Neural cell (in vitro differentiated cells): ENCODE measurements at regions not wholly inside any gene's neighbourhood (a gene's known extent, or its start where the extent isn't known, plus 50 kb on each side); places are given as distances from the start of the nearest gene placed in this dataset.

Experiments used
- H2AFZ ChIP-seq: fragments of 200-600, 300-800 bp; sonication (generic), shearing (Covaris generic); 2 replicates; pipeline ENCODE4 v1.6.0; 2014; ENCODE audit warnings: low read depth, mild to moderate bottlenecking, antibody characterized with exemption, low read length, moderate library complexity
- H3F3A ChIP-seq: fragments of 200-600 bp; shearing (Covaris generic); 2 replicates; pipeline ENCODE4 v1.6.1; 2016; ENCODE audit warnings: mild to moderate bottlenecking, moderate library complexity, mixed read lengths, antibody characterized with exemption, low read length; ENCODE audit not compliant: insufficient read depth, poor library complexity, severe bottlenecking
- H3K27ac ChIP-seq: fragments of 200-600, 300-800 bp; sonication (generic), shearing (Covaris generic); 2 replicates; pipeline ENCODE4 v1.5.1; 2014; ENCODE audit warnings: mild to moderate bottlenecking, low read length, moderate library complexity
- H3K27me3 ChIP-seq: fragments of 300-800, 200-600 bp; sonication (generic), shearing (Covaris generic); 2 replicates; pipeline ENCODE4 v1.6.0; 2014; ENCODE audit warnings: mild to moderate bottlenecking, low read depth, low read length, moderate library complexity; ENCODE audit not compliant: insufficient read depth
- H3K36me3 ChIP-seq: fragments of 300-800, 200-600 bp; sonication (generic), shearing (Covaris generic); 2 replicates; pipeline ENCODE4 v1.5.1; 2014; ENCODE audit warnings: mild to moderate bottlenecking, antibody characterized with exemption, low read length, moderate library complexity; ENCODE audit not compliant: insufficient read depth
- H3K4me2 ChIP-seq: fragments of 300-800, 200-600 bp; sonication (generic), shearing (Covaris generic); 2 replicates; pipeline ENCODE4 v1.6.0; 2014; ENCODE audit warnings: mild to moderate bottlenecking, low read length
- H3K4me3 ChIP-seq: fragments of 300-800, 200-600 bp; sonication (generic), shearing (Covaris generic); 2 replicates; pipeline ENCODE4 v1.5.1; 2014; ENCODE audit warnings: mild to moderate bottlenecking, low read length, moderate library complexity
- H3K79me2 ChIP-seq: fragments of 200-600 bp; shearing (Covaris generic); replicated peaks from 2 replicates; pipeline ENCODE4 v1.6.0; 2014; ENCODE audit warnings: mild to moderate bottlenecking, low read length, moderate library complexity; ENCODE audit not compliant: insufficient read depth
- H3K9ac ChIP-seq: fragments of 300-800, 200-600 bp; sonication (generic), shearing (Covaris generic); 2 replicates; pipeline ENCODE4 v1.6.1; 2016; ENCODE audit warnings: mild to moderate bottlenecking, low read length, mixed read lengths
- H3K9me2 ChIP-seq: fragments of 200-600 bp; shearing (Covaris generic); 2 replicates; pipeline ENCODE4 v1.6.1; 2016; ENCODE audit warnings: mild to moderate bottlenecking, low read length, mixed read lengths; ENCODE audit not compliant: insufficient read depth
- H3K9me3 ChIP-seq: fragments of 200-600, 300-800 bp; sonication (generic), shearing (Covaris generic); 2 replicates; pipeline ENCODE4 v1.6.1; 2016; ENCODE audit warnings: mild to moderate bottlenecking, mixed run types, low read length, moderate library complexity, mixed read lengths
- H4K20me1 ChIP-seq: fragments of 200-600 bp; shearing (Covaris generic); 2 replicates; pipeline ENCODE4 v1.6.1; 2016; ENCODE audit warnings: mild to moderate bottlenecking, mixed run types; ENCODE audit not compliant: insufficient read depth
- EP300 ChIP-seq: fragments of 450-650 bp; conservative IDR thresholded peaks from 2 replicates; pipeline ENCODE4 v1.6.1; 2014; ENCODE audit warnings: antibody characterized with exemption, mild to moderate bottlenecking, moderate library complexity; ENCODE audit not compliant: poor library complexity, severe bottlenecking
- EZH2 ChIP-seq: fragments of 200-600, 300-800 bp; shearing (Covaris generic), sonication (generic); IDR thresholded peaks from 2 replicates; pipeline ENCODE4 v1.6.1; 2014; ENCODE audit warnings: antibody characterized with exemption, low read length, borderline replicate concordance, mild to moderate bottlenecking; ENCODE audit not compliant: insufficient read depth, poor library complexity, severe bottlenecking
- MXI1 ChIP-seq: fragments of 450-650 bp; conservative IDR thresholded peaks from 2 replicates; pipeline ENCODE4 v1.6.1; 2014; ENCODE audit warnings: antibody characterized with exemption, mild to moderate bottlenecking; ENCODE audit not compliant: poor library complexity, severe bottlenecking
- POLR2AphosphoS5 ChIP-seq: IDR thresholded peaks from 2 replicates; pipeline ENCODE4 v1.6.1; 2012
- RAD21 ChIP-seq: fragments of 450-650 bp; conservative IDR thresholded peaks from 2 replicates; pipeline ENCODE4 v1.6.1; 2014; ENCODE audit warnings: antibody characterized with exemption, mild to moderate bottlenecking, moderate library complexity
- SMC3 ChIP-seq: fragments of 450-650 bp; conservative IDR thresholded peaks from 2 replicates; pipeline ENCODE4 v1.6.1; 2014; ENCODE audit warnings: antibody characterized with exemption, mild to moderate bottlenecking, moderate library complexity; ENCODE audit not compliant: poor library complexity
- TAF1 ChIP-seq: IDR thresholded peaks from 2 replicates; pipeline ENCODE4 v1.6.1; 2012; ENCODE audit warnings: low read depth
- TF ChIP-seq, protein P1 (sequence below): fragments of 450-650 bp; IDR thresholded peaks from 2 replicates; pipeline ENCODE4 v1.5.1; 2014; ENCODE audit warnings: antibody characterized with exemption, mild to moderate bottlenecking, moderate library complexity; ENCODE audit not compliant: poor library complexity, severe bottlenecking
- TF ChIP-seq, protein P2 (sequence below): IDR thresholded peaks from 2 replicates; pipeline ENCODE4 v1.6.1; 2012; ENCODE audit warnings: borderline replicate concordance

DNA sequence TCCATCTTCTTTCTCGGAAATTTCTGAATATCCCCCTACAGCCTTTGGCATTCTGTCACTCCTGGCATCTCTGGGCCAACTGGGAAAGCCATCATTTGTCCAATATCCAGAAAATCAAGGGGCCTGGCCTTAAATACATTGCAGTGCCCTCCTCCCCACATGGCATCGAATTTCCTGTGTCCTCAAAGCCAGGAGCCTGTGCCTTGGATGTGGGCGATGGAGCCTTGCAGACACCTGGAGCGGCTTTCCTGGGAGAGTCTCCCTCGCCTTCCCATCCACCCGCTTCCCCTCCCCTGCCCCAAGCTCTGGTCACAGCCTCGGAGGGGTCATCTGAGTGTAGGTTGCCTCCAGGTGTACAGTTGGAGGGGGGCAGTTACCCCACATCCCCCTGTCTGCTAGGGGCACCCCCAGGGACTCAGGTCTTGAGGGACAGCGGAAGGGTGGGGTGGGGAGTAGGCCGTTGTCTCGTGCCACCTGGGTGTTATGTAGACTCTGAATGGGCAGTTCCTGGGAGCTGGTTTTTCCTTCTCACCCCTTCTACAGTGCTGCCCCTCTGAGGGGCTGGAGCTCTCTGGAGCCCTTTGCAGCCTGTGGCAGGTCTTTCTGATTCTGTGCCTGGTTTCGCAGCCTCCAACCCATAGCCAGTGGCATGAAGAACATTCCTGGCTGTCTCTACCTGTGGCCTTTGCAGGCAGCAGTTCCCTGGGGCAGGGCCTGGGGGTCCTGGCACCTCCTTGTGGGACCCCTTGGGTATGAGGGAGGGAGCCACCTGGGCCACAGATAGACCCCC, 239.8 kb downstream of the SEC14L1 start:
- Histone ChIP-seq H3F3A (no peaks in the 10 kb centered on the region), H3K9me2 (no peaks in the 10 kb centered on the region), H4K20me1 (no peaks in the 10 kb centered on the region), H3K36me3 (no peaks in the 10 kb centered on the region), H3K9ac (no peak overlapping the region), H3K27ac (no peak overlapping the region), H3K79me2 (peaks cover 10% of the 10 kb centered on the region), H3K4me3 (no peak overlapping the region), H3K4me2 (no peak overlapping the region), H2AFZ (no peak overlapping the region), H3K27me3 (no peaks in the 10 kb centered on the region), H3K9me3 (no peaks in the 10 kb centered on the region)
- TF ChIP-seq, protein P1, sequence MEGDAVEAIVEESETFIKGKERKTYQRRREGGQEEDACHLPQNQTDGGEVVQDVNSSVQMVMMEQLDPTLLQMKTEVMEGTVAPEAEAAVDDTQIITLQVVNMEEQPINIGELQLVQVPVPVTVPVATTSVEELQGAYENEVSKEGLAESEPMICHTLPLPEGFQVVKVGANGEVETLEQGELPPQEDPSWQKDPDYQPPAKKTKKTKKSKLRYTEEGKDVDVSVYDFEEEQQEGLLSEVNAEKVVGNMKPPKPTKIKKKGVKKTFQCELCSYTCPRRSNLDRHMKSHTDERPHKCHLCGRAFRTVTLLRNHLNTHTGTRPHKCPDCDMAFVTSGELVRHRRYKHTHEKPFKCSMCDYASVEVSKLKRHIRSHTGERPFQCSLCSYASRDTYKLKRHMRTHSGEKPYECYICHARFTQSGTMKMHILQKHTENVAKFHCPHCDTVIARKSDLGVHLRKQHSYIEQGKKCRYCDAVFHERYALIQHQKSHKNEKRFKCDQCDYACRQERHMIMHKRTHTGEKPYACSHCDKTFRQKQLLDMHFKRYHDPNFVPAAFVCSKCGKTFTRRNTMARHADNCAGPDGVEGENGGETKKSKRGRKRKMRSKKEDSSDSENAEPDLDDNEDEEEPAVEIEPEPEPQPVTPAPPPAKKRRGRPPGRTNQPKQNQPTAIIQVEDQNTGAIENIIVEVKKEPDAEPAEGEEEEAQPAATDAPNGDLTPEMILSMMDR: no peak
- TF ChIP-seq POLR2AphosphoS5 (no peak), EP300 (no peak), SMC3 (no peak), MXI1 (no peak), TAF1 (no peak), EZH2 (no peak), RAD21 (no peak)
- TF ChIP-seq, protein P2, sequence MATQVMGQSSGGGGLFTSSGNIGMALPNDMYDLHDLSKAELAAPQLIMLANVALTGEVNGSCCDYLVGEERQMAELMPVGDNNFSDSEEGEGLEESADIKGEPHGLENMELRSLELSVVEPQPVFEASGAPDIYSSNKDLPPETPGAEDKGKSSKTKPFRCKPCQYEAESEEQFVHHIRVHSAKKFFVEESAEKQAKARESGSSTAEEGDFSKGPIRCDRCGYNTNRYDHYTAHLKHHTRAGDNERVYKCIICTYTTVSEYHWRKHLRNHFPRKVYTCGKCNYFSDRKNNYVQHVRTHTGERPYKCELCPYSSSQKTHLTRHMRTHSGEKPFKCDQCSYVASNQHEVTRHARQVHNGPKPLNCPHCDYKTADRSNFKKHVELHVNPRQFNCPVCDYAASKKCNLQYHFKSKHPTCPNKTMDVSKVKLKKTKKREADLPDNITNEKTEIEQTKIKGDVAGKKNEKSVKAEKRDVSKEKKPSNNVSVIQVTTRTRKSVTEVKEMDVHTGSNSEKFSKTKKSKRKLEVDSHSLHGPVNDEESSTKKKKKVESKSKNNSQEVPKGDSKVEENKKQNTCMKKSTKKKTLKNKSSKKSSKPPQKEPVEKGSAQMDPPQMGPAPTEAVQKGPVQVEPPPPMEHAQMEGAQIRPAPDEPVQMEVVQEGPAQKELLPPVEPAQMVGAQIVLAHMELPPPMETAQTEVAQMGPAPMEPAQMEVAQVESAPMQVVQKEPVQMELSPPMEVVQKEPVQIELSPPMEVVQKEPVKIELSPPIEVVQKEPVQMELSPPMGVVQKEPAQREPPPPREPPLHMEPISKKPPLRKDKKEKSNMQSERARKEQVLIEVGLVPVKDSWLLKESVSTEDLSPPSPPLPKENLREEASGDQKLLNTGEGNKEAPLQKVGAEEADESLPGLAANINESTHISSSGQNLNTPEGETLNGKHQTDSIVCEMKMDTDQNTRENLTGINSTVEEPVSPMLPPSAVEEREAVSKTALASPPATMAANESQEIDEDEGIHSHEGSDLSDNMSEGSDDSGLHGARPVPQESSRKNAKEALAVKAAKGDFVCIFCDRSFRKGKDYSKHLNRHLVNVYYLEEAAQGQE: no peak

DNA sequence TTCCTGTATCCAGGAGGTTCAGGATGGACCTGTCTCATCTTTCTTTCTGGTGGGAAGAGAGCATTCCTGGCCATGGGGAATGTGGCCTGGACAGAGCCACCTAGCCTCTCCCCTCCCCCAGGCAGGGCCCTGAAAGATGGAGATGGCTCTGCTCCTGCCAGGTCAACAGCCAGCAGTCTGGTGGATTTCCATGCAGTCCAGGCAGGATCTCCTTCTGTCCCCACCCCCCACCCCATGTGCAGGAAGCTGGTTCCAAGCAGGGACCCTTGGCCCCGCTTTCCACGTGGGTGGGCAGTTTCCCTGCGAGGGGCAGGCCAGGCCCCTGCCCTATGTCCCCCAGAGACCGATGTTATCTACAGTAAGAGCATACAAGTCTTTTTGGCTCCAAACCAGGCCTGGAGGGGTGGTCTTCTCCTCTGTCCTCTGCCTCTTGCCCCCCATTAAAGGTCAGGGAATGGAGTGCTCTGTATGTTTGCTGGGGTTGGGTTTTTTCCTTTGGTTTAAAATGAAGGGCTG, 240.5 kb downstream of the SEC14L1 start:
- no peaks in the 10 kb centered on the region for H3F3A ChIP-seq
- TF ChIP-seq, protein P1: no peak
- TF ChIP-seq RAD21 (no peak), SMC3 (no peak), TAF1 (no peak), EP300 (no peak), EZH2 (no peak), MXI1 (no peak), POLR2AphosphoS5 (no peak)
- TF ChIP-seq, protein P2: no peak
- peaks cover 8% of the 10 kb centered on the region for H3K79me2 ChIP-seq
- H3K36me3 ChIP-seq: no peaks in the 10 kb centered on the region
- no peaks in the 10 kb centered on the region for H3K9me2 ChIP-seq
- no peaks in the 10 kb centered on the region for H3K9me3 ChIP-seq
- H3K4me2 ChIP-seq: no peak overlapping the region
- no peaks in the 10 kb centered on the region for H3K27me3 ChIP-seq
- no peaks in the 10 kb centered on the region for H4K20me1 ChIP-seq
- no peak overlapping the region for H3K9ac ChIP-seq
- H3K27ac ChIP-seq: no peak overlapping the region
- H3K4me3 ChIP-seq: no peak overlapping the region
- H2AFZ ChIP-seq: no peak overlapping the region
